Transverse colon (tissue), 3 donors: ENCODE measurements at regions not wholly inside any gene's neighbourhood (a gene's known extent, or its start where the extent isn't known, plus 50 kb on each side); places are given as distances from the start of the nearest gene placed in this dataset.

Experiments
- POLR2A ChIP-seq: fragments of 450-650 bp; IDR thresholded peaks from one replicate; pipeline ENCODE4 v1.6.1; 2016; ENCODE audit warnings: antibody characterized with exemption, mild to moderate bottlenecking, moderate library complexity
- TF ChIP-seq, protein P1 (sequence below), 5 experiments: fragments of 200-600 bp in 3 of 5; fragments of 450-650 bp in 2 of 5; sonication (generic) in 3 of 5; IDR thresholded peaks; 1 replicate in 2 of 5; 2 replicates in 3 of 5; pipeline ENCODE4 v1.5.1; 2016 to 2017; ENCODE audit warnings: antibody characterized with exemption in 5 of 5, inconsistent platforms in 3 of 5, mild to moderate bottlenecking in 2 of 5, moderate library complexity in 1 of 5

DNA sequence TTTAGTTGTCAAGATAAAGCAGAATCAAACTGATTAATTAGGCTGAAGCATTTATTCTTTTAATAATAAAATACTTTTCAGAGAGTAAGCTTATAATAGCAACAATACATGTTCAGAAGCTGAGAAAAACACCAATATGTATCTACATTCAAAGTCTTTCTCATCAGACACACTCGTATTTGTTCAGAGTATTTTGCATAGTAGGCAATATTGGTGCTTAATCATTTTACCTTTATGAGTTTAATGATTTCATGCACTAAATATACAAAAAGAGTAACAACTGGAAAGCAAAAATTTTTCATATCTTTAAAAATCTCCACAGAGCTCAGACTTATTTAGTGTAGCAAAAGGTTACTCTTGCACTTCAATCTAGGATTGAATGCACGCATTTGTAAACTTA lies 313.9 kb downstream of the ZEB2 start:
- TF ChIP-seq, protein P1, sequence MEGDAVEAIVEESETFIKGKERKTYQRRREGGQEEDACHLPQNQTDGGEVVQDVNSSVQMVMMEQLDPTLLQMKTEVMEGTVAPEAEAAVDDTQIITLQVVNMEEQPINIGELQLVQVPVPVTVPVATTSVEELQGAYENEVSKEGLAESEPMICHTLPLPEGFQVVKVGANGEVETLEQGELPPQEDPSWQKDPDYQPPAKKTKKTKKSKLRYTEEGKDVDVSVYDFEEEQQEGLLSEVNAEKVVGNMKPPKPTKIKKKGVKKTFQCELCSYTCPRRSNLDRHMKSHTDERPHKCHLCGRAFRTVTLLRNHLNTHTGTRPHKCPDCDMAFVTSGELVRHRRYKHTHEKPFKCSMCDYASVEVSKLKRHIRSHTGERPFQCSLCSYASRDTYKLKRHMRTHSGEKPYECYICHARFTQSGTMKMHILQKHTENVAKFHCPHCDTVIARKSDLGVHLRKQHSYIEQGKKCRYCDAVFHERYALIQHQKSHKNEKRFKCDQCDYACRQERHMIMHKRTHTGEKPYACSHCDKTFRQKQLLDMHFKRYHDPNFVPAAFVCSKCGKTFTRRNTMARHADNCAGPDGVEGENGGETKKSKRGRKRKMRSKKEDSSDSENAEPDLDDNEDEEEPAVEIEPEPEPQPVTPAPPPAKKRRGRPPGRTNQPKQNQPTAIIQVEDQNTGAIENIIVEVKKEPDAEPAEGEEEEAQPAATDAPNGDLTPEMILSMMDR (IDR thresholded peaks at IDR 0.05) = no peak
- no peak for TF ChIP-seq POLR2A
